ENCODE measurements at regions not wholly inside any gene's neighbourhood (a gene's known extent, or its start where the extent isn't known, plus 50 kb on each side); places are given as distances from the start of the nearest gene placed in this dataset.

DNA sequence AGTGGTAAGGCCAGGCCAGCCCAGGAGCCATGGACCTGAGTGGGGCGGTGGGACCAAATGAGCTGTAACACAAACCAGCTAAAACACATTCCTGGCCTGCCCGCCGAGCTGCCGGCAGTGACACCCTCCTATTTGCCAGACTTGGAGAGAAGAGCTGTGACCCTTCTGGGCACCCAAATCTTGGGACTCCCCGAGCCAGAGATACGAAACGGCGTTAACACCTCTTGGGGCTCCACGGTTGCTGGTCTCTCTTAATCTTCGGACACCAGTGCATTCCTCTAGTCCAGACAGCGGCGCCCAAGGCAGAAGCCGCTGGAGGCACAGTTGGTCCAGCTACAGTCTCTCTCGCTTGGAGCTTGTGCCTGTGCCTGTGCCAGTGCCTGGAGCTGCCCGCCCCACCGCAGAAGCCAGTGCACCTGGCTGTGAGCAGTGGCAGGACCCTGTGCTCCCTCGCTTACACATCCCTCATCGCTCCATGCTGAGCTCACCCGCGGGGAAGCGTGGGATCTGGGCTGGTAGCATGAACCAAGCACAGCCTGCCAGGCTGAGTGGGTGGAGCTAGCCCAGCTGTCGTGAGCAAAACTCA lies 147.2 kb upstream of the KLHL1 start:
- TF ChIP-seq, protein P1, sequence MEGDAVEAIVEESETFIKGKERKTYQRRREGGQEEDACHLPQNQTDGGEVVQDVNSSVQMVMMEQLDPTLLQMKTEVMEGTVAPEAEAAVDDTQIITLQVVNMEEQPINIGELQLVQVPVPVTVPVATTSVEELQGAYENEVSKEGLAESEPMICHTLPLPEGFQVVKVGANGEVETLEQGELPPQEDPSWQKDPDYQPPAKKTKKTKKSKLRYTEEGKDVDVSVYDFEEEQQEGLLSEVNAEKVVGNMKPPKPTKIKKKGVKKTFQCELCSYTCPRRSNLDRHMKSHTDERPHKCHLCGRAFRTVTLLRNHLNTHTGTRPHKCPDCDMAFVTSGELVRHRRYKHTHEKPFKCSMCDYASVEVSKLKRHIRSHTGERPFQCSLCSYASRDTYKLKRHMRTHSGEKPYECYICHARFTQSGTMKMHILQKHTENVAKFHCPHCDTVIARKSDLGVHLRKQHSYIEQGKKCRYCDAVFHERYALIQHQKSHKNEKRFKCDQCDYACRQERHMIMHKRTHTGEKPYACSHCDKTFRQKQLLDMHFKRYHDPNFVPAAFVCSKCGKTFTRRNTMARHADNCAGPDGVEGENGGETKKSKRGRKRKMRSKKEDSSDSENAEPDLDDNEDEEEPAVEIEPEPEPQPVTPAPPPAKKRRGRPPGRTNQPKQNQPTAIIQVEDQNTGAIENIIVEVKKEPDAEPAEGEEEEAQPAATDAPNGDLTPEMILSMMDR (IDR thresholded peaks at IDR 0.05), result no peak
- TF ChIP-seq BHLHE40 (IDR thresholded peaks at IDR 0.05; ENCODE audit: low read depth, low read length) (no peak), RFX5 (IDR thresholded peaks at IDR 0.05) (no peak)
- TF ChIP-seq, protein P2, sequence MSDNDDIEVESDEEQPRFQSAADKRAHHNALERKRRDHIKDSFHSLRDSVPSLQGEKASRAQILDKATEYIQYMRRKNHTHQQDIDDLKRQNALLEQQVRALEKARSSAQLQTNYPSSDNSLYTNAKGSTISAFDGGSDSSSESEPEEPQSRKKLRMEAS (IDR thresholded peaks at IDR 0.05), result no peak
